Keratinocyte (primary cell): ENCODE measurements at regions not wholly inside any gene's neighbourhood (a gene's known extent, or its start where the extent isn't known, plus 50 kb on each side); places are given as distances from the start of the nearest gene placed in this dataset.

Experiments used
- DNase-seq: peaks from one replicate; pipeline ENCODE4 v3.0.0-alpha.2; 2011; ENCODE audit warnings: low read depth, missing footprints, low spot score
- FAIRE-seq: peaks from 2 replicates; lab custom pipeline; 2011; peaks lifted over from hg19 to GRCh38; lab: Jason Lieb, UNC
- H2AFZ ChIP-seq: 2 replicates; pipeline ENCODE4 v1.6.0; 2012; ENCODE audit warnings: low read length, control low read depth, inconsistent platforms; ENCODE audit not compliant: control insufficient read depth
- H3K27ac ChIP-seq: 2 replicates; pipeline ENCODE4 v1.5.1; 2011; ENCODE audit warnings: low read length; ENCODE audit not compliant: control insufficient read depth, insufficient read depth
- H3K27me3 ChIP-seq: 3 replicates; pipeline ENCODE4 v1.6.0; 2011; ENCODE audit warnings: low read length; ENCODE audit not compliant: control insufficient read depth, insufficient read depth; ENCODE audit errors: extremely low read depth
- H3K36me3 ChIP-seq, 2 experiments: 2 replicates in 1 of 2; 3 replicates in 1 of 2; pipeline ENCODE4 v1.5.1; 2011; ENCODE audit warnings: low read length in 2 of 2, mild to moderate bottlenecking in 1 of 2; ENCODE audit not compliant: control insufficient read depth in 2 of 2, insufficient read depth in 2 of 2; ENCODE audit errors: extremely low read depth in 1 of 2
- H3K4me1 ChIP-seq: 3 replicates; pipeline ENCODE4 v1.5.1; 2011; ENCODE audit warnings: low read length; ENCODE audit not compliant: control insufficient read depth, insufficient read depth; ENCODE audit errors: extremely low read depth
- H3K4me2 ChIP-seq: 3 replicates; pipeline ENCODE4 v1.6.0; 2011; ENCODE audit warnings: low read depth, low read length; ENCODE audit not compliant: control insufficient read depth, insufficient read depth; ENCODE audit errors: extremely low read depth
- H3K4me3 ChIP-seq, 3 experiments: fragments of 200-600 bp in 1 of 3; sonication (generic) in 1 of 3; 2 replicates in 2 of 3; 3 replicates in 1 of 3; pipeline ENCODE4 v1.5.1; 2011 to 2016; ENCODE audit warnings: low read length in 3 of 3, mild to moderate bottlenecking in 3 of 3, control low read depth in 2 of 3, inconsistent platforms in 1 of 3, low read depth in 1 of 3, mixed read lengths in 1 of 3, mixed run types in 1 of 3, moderate library complexity in 1 of 3; ENCODE audit not compliant: control insufficient read depth in 2 of 3, insufficient read depth in 2 of 3; ENCODE audit errors: extremely low read depth in 1 of 3
- H3K79me2 ChIP-seq: 2 replicates; pipeline ENCODE4 v1.6.0; 2012; ENCODE audit warnings: low read length; ENCODE audit not compliant: control insufficient read depth, insufficient read depth
- H3K9ac ChIP-seq: 3 replicates; pipeline ENCODE4 v1.6.0; 2011; ENCODE audit warnings: low read length; ENCODE audit not compliant: control insufficient read depth, insufficient read depth; ENCODE audit errors: extremely low read depth
- H3K9me1 ChIP-seq: 3 replicates; pipeline ENCODE4 v1.6.0; 2011; ENCODE audit warnings: low read length; ENCODE audit not compliant: control insufficient read depth, insufficient read depth; ENCODE audit errors: extremely low read depth
- H3K9me3 ChIP-seq: 2 replicates; pipeline ENCODE4 v1.5.1; 2012; ENCODE audit warnings: low read depth, low read length; ENCODE audit not compliant: control insufficient read depth
- H4K20me1 ChIP-seq: 3 replicates; pipeline ENCODE4 v1.6.0; 2011; ENCODE audit warnings: low read length; ENCODE audit not compliant: control insufficient read depth, insufficient read depth; ENCODE audit errors: extremely low read depth
- CTCF ChIP-seq, 3 experiments: IDR thresholded peaks in 1 of 3; conservative IDR thresholded peaks in 1 of 3; optimal IDR thresholded peaks in 1 of 3; 2 replicates in 2 of 3; 3 replicates in 1 of 3; pipeline versions ENCODE3 to v1.5.1; 2011; ENCODE audit warnings: low read length in 3 of 3, mild to moderate bottlenecking in 3 of 3, moderate library complexity in 2 of 3, control low read depth in 1 of 3, inconsistent platforms in 1 of 3; ENCODE audit not compliant: insufficient read depth in 2 of 3; ENCODE audit errors: extremely low read depth in 1 of 3
- EZH2 ChIP-seq: IDR thresholded peaks from one replicate; pipeline ENCODE4 v1.6.1; 2012; ENCODE audit warnings: inconsistent platforms, mild to moderate bottlenecking, low read length, moderate library complexity
- dilution Hi-C: fragments of 300-500 bp; cut with MboI; formaldehyde crosslinking; loops from one replicate; pipeline ENCODE4 v1.7.0; 2020; ENCODE audit warnings: low sequenced_read_pairs; ENCODE audit not compliant: extremely low pct_ligation_motif_present

- H2AFZ ChIP-seq, result no peak overlapping the region
- H3K9me3 ChIP-seq, result no peaks in the 10 kb centered on the region
- no peaks in the 10 kb centered on the region for H3K9me1 ChIP-seq
- H3K4me3 ChIP-seq, result no peak overlapping the region
- H3K4me1 ChIP-seq, result no peaks in the 10 kb centered on the region
- H3K27me3 ChIP-seq, result no peaks in the 10 kb centered on the region
- no peak for DNase-seq
- no peak for FAIRE-seq
- no peaks in the 10 kb centered on the region for H4K20me1 ChIP-seq
- no peak overlapping the region for H3K4me2 ChIP-seq
- H3K79me2 ChIP-seq, result no peaks in the 10 kb centered on the region
- TF ChIP-seq EZH2 (no peak), CTCF (optimal IDR thresholded peaks at IDR 0.05 in 1 of 3, IDR thresholded peaks at IDR 0.05 in 1 of 3, conservative IDR thresholded peaks at IDR 0.05 in 1 of 3; ENCODE audit: extremely low read depth in 1 of 3, insufficient read depth in 2 of 3, low read length in 3 of 3) (no peak)
- no peak overlapping the region for H3K9ac ChIP-seq
- no peak overlapping the region for H3K27ac ChIP-seq
- no peaks in the 10 kb centered on the region for H3K36me3 ChIP-seq
- dilution Hi-C loops, result no loop called here
Measured at GRCh38 chr13:106898231-106898630, 330.3 kb upstream of the ARGLU1 start.

- TF ChIP-seq EZH2, result no peak
- TF ChIP-seq CTCF (optimal IDR thresholded peaks at IDR 0.05 in 1 of 3, IDR thresholded peaks at IDR 0.05 in 1 of 3, conservative IDR thresholded peaks at IDR 0.05 in 1 of 3; ENCODE audit: extremely low read depth in 1 of 3, insufficient read depth in 2 of 3, low read length in 3 of 3), result no peak
- Histone ChIP-seq H4K20me1 (no peaks in the 10 kb centered on the region), H3K4me1 (no peaks in the 10 kb centered on the region), H3K79me2 (no peaks in the 10 kb centered on the region), H3K9me3 (no peaks in the 10 kb centered on the region), H3K27me3 (no peaks in the 10 kb centered on the region), H3K9ac (no peak overlapping the region), H3K36me3 (no peaks in the 10 kb centered on the region), H3K4me2 (no peak overlapping the region), H3K27ac (no peak overlapping the region), H3K9me1 (no peaks in the 10 kb centered on the region), H2AFZ (no peak overlapping the region), H3K4me3 (no peak overlapping the region)
- DNase-seq (no peak), FAIRE-seq (no peak)
- dilution Hi-C loops, result no loop called here
Measured at GRCh38 chr13:106888148-106888547, 320.2 kb upstream of the ARGLU1 start.
